GM18499 (cell line): ENCODE measurements at regions not wholly inside any gene's neighbourhood (a gene's known extent, or its start where the extent isn't known, plus 50 kb on each side); places are given as distances from the start of the nearest gene placed in this dataset.
"Not testable (repeated sequence)": the region's sequence is repeated elsewhere in the genome, so short reads cannot be mapped to it uniquely, and the experiment has no call there.

ENCODE experiments used
- ATAC-seq: cut with Tn5 transposase; IDR thresholded peaks from one replicate; pipeline ENCODE4 v1.9.1; 2021; ENCODE audit warnings: moderate number of reproducible peaks; ENCODE audit not compliant: insufficient read depth, unreplicated experiment

DNA sequence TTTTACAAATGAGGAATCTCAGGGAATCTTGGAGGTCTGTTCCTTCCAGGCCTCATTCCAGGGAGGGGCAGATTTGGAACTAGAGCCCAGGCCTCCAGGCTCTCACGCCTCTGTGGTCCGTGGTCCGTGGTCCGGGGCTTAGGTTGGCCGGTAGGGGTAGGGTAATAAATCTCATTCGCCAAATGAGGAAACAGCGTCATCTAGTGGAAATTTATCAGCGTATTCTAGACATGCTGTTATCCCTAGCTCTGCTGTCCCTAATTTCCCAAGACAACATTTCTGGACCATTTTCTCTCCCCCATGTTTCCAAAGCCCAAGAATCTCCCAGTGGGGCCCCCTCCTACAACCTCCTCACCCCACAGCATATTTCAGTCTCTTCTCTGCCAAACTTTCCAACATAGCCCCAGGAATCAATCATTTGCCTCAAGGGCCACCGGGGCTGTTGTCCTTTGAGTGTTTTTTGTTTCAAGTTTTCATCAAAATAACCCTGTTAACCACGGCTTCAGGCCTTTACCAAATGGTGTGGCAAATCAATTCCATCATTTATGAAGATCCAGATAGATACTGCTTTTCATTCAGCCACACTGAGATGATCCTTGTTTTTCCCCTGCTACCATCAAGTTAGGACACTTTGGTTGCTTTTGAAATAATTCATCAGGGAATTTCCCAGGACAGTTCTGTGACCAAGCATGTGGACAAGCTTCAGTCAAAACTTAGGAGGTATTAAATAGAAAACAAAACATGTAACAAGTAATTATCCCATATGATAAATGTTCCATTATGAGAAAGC, 126.8 kb downstream of the ALDH8A1 start:
- no peak for ATAC-seq

DNA sequence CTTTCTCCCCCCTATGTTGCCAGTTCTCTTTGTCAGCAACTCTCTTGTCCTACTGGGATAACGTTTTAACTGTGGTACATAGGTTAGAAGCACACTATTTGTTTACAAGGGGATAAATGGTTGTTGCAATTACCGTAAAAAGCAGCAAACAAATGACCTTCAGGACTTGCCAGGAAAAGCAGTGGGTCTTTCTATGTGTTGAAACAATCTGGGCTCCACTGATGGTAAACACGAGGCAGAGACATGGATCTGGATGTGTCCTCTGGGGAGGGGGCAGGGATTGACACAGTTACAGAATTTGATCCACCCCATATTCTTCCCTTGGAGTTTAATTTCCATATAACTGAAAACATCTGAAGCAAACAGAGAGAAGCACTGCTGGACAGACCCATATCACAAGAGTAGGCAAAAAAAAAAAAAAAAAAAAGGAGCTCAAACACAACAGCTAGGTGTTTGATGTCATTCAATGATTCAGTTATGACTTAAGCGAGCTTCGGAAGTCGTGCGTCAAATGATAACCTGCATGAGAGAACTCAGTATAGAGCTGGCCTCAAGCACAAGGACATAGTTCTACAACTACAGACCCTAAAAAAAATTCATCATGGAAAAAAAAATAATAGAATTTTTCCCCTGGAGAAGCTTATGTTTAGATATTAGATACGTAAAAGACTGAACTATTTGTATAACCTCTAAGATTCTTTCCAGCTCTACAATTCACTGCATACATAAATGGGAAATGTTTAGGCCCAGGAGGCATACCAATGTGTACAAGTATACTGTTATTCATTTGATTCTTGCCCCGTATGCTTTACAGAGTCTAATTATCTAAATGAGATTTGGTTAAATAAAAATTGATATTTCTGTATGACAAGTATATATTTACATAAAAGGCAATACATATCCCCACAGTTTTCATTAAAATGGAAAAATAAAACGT, 127.7 kb downstream of the ALDH8A1 start:
- no peak for ATAC-seq

DNA sequence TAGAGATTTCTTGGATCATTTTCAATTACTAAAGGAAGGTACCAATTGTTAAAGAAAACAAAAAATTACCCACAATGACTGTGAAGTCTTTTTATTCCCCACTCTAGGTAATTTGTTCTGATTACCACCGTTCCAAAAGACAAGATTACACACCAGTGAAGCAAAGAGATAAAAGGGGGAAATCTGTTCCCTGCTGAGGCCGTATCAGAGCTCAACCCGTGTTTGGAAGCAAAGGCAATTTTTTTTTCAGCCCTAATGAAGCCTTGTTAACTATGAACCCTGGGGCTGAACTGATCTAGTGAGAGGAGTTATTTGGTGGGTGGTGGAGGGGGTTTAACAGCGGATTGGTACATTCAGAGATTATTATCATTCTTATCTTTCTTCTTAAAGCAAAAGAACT, 128.5 kb downstream of the ALDH8A1 start:
- no peak for ATAC-seq

DNA sequence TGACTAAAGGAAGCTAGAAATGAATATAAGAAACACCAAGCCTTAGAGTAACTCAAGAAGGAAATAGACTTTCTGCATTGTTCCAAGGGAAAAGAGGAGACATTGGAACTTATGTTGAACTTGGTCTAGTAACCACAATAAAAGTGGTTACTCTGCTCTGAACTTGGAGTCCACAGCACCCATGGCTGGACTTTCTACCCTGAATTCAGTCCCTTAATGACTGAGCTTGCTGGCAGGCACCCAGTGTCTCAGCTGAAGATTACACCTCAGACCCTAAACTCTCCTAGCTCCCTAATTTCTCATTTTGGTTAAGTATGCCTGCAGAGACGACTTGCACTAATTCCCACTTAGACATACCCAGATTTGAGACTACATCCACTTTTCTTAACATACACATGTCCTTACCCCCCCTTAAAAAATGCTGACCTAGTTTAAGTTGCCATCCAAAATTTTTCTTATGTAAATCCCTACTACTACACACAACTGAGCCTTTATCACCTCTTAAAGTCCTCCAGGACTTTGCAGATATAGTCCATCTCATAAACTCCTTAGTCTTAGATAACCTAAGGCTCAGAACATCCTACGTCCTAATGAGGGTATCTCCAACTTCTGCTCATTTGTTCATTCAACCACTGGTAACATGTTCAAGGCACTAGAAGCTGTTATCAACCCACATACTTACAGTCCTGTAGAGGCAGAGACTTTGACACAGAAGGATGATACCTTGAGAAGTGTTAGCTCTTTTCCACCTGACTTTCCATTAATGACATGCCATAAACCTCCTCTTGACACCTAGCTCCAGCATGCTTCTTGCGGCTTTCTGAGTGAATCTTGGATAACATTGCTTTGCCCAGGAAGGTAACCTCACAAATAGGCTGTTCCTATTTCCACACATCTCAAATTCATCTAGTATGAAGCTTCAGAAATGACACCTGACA, 129.8 kb downstream of the ALDH8A1 start:
- ATAC-seq: no peak

DNA sequence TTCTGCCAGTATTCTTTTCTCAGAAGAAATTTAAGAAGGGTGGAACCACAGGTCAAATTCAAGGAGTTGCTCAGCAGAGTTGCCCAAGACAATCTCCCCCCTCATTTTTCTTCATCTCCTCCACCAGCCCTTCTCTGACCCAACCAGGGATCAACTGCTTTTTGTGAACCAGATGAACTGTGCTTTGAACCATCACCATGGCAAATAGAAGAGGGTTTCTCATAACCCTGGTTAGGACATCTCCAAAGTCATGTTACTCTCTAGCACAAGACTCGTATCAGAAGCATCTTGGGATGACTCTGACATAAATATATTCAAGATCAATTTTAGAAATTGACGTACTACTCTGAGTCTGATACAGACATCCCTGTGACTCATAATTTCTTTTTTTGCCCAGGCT, 130.7 kb downstream of the ALDH8A1 start:
- ATAC-seq: no peak

DNA sequence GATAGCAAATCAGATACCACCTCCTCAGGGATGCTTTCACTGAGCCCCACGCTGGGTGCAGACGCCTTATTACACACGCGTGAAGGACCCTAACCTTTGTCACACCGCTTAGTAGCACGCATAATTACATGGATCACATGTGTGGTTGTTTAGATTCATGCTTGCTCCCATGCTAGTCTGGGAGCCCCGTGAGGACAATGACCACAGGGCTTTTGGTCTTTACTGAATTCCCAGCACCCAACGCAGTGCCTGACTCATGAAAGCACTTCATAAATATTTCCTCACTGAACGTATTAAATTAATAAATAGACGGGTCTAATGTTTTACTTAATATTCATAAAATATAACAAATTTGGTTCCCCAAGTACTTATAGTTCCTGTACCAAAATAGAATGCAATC, 132.5 kb downstream of the ALDH8A1 start:
- ATAC-seq: no peak

DNA sequence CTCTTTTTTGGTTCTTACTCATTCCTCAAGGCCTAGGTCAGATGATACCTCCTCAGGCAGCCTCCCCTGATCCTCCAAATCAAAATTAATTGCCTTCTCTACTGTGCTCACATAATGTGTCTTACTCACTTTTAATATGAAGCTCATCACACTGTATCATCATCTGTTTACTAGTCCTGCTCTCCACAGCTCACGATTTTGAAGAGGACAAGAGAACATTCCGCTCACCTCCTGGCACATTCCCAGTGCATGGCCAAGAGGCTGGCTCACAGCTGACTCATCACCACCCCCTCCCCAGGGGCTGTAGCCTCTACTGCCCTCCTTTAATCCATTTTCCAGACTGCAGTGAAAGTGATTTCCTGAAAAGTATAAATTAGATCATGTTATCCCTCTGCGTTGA, 133.1 kb downstream of the ALDH8A1 start:
- ATAC-seq: no peak

DNA sequence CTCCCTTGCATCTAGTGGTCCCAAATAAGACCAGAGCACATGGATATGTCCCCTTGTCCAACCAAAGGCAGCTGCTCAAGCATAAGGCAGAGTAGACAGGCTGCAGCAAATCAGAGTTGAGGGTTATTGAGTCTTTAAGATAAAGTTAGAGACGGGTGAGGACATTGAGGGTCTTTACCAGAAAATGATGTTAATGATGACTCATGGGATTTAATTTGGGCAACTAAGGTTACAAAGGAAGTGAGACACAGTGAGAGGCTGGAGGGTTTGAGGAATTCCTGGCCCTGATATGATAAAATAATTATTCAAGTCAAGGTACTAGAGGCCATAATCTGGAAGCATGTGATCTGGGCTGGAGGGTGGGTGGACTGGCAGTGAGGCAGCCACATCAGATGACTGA, 133.6 kb downstream of the ALDH8A1 start:
- no peak for ATAC-seq

DNA sequence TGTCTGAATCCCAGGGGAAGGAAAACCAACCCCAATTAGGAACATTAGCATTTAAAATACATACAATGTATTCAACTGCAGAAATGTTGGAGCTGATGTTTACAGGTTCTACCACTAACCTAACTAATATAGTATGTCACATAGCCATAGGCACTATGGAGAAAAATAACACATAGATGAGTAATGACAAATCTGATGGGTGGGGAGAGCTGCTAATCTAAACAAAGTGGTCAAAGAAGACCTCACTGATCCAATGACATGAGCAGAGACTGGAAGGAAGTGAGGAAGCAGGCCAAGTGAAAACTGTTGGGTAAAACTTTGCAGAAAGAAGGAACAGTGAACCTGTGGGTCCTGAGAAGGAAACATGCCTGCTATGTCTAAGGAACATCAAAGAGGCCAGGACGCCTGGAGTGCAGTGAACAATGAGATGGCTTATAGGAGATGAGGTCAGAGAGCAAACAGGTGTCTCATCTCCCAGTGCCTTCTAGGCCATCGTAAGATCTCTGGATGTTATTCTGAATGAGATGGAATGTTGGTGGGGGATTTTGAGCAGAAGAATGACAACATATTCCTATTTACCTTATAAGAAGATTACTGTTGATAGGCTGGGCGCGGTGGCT, 135.7 kb downstream of the ALDH8A1 start:
- ATAC-seq: no peak

DNA sequence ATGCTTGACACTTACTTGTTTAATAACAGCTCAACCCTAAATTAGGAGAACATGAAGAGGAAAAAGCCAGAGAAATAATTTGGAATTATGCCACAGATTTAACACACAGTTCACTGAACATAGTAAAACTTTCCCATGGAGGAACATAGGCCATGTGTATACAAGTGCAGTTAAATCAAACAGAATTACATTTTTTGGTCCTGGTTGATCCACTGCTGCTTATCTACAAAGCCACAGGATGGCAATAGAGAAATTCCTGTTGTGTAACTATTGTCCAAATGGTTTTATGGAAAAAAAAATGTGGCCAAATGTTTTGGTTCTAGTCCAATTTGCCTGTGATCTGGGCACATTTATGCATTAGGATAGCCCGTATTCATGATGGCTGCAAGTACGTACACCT, 136.8 kb downstream of the ALDH8A1 start:
- ATAC-seq: no peak

DNA sequence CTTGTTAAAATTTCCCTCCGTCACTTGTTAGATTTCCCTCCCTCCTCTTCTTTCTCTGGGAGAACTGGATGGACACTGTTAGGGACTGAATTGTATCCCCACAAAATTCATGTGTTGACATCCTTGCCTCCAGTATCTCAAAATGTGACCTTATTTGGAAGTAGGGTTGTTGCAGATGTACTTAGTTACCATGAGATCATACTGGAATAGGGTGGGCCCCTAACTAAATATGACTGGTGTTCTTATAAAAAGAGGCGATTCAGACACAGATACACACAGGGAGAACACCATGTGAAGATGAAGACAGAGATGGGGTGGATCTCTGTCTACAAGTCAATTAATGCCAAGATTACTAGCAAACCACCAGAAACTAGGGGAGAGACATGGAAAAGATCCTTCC, 139.5 kb downstream of the ALDH8A1 start:
- no peak for ATAC-seq

DNA sequence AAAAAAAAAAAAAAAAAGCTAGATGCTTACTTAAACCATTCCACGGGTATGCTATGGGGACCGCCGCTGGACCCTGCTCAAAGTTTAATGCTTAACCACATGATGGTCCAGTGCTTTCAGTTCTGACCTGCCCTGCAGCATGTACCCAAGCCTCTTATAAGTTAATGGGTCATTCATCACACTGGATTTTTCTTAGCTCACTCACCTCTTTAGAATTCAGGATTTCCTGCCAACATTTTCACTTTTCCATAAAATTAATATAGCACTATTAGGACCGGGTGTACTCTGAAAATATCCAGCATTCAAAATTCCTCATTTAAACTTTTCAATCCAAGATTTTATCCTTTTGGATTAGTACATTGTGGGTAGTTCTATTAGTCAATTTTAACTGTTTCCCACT, 140.8 kb downstream of the ALDH8A1 start:
- ATAC-seq: no peak

DNA sequence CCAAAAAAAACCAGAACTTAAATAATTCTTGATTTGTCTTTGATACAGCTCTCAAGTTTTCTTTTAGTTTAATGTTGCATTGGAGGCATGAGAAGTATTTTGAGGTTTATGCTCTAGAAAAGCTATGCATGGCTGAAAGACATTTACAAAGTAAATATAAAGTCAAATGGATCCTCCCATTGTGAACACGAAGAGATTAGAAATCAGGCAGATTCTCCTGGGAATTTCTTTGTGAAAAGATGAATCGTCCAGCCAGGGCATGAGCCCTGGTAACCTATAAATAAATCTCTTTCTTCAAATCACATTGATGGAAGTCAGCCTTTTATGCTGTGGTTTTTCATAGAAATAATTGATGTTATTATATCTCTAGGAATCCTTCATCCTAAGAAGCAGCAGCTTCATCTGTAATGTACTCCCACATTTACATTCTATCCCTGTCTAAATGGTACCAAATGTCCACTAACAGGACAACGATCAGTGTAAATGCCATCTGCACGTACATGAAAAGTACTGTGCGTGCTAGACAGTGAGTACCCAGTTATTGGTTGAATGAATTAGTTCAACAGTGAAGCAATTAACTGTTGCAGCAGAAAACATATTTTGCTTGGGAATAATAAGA, 143.6 kb downstream of the ALDH8A1 start:
- ATAC-seq: no peak

DNA sequence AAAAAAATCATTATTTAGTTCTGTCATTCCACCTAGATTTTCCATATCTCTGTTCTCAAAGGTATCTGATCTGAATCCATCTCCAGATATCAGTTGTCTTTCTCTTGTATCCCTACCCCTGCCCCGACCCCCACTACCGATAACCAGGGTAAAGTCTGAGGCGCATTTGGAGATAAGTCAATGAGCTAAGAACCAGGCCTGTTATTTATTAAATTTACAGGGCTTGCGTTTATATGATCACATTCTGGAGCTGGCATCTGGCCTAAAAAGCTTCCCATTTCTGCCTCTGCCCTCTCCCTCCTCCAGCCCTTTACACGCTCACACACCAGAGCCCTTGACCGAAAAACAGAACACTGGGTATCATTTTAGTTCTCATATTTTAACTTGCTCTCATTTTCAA, 144.7 kb downstream of the ALDH8A1 start:
- ATAC-seq: no peak

DNA sequence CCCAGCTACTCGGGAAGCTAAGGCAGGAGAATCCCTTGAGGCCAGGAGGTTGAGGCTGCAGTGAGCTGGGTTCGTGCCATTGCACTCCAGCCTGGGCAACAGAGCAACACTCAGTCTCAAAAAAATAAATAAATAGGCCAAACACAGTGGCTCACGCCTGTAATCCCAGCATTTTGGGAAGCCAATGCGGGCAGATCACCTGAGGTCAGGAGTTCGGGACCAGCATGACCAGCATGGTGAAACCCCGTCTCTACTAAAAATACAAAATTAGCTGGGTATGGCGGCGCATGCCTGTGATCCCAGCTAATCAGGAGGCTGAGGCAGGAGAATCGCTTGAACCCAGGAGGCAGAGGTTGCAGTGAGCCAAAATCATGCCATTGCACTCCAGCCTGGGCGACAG, 145.6 kb downstream of the ALDH8A1 start:
- not testable (repeated sequence) for ATAC-seq

DNA sequence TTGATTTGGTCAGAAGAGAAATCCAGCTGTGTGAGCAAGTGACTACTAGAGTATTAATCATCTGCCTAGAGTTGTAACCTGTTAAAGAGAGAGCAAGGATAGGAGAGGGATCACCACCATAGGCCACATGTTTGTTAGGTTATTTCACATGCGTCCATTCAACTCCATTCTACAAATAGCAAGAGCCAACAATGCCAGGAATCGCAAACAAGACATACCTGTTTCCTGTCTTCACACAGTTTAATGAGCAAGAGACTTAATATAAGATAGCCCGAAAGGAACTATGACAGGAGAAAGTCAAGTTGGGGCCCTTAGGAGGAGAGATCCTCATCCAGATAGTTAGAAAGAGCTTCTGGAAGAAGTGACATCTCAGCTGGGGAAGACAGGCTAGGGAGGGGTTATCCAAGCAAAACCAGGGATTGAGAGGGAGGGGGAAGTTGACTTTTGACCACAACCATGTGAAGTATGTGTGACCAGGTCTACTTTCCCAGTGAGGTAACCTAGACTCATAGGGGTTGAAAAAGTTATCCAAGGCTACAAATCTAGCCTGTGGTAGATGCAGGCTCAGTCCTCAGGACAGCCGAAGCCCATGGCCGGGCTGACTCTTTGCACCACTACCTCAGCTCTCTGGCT, 147.4 kb downstream of the ALDH8A1 start:
- no peak for ATAC-seq

DNA sequence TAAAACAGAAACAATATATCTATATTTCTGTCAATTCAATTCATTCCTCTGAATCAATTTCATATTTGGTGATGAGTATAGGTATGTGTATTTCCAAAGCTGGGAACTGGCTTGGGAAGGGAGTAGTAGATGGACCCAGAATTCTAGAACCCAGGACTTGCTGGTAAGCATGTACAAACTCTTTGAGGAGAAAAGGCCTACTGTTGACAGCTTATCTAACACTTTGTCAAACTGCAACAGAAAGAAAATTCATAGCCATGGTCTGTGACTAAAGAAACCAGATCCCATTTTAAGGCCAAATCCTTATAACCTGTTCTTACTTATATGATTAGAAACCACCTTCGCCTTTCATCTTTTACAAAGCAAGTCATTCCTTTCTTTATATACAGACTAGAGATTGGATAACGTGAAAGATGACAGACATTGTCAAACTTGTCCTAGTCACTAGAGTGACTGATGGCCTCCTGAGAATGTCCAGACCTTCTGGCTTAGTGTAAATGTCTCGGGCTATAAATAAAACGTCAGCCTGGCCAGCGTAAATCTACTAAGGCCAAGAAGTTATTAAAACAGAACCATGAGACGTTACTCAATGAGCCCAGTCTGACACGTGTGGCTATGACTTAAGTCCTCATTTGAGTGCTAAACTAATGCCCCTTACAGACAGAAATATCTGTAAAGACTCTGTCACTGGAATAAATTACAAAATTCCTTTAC, 152.3 kb downstream of the ALDH8A1 start:
- ATAC-seq: no peak

DNA sequence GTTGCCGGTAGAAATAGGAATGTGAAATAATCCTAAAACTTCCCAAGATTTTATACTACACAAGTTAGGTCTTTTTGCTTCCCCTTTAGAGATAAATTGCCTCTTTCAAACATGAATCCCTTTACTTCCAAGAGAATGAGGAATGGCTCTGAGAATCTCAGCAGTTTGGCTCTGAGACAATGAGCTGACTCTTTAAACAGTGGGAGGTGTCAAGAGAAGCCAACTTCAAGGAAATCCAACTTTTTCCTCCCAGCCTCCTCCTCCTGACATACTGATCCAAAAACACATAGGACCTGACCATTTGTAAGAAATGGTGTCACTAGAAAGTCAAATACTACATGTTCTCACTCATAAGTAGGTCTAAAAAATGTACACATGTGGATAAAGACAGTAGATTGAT, 154.2 kb downstream of the ALDH8A1 start:
- ATAC-seq: no peak

DNA sequence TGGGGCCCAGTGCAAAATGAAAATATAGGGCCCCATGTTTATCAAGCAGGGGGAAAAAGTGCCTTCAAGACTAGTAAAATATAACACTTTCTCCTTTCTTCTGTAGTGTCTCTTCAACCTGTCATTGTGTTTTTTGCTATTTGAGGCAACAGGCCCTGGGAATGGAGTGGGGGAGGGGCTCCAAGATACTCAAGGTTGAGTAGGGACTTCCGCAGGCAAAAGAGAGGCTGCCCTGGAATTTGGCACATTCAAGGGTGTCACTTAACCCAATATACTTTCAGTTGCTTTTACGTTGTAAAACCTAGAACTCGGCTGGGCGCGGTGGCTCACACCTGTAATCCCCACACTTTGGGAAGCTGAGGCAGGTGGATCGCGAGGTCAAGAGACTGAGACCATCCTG, 154.9 kb downstream of the ALDH8A1 start:
- no peak for ATAC-seq
